ENCODE measurements at regions not wholly inside any gene's neighbourhood (a gene's known extent, or its start where the extent isn't known, plus 50 kb on each side); places are given as distances from the start of the nearest gene placed in this dataset.

- DNase-seq, result peak; percentile 2 to 95 (median 21)
Measured at GRCh38 chr14:106850913-106851825, 1324.8 kb downstream of the TMEM121 start.

DNA sequence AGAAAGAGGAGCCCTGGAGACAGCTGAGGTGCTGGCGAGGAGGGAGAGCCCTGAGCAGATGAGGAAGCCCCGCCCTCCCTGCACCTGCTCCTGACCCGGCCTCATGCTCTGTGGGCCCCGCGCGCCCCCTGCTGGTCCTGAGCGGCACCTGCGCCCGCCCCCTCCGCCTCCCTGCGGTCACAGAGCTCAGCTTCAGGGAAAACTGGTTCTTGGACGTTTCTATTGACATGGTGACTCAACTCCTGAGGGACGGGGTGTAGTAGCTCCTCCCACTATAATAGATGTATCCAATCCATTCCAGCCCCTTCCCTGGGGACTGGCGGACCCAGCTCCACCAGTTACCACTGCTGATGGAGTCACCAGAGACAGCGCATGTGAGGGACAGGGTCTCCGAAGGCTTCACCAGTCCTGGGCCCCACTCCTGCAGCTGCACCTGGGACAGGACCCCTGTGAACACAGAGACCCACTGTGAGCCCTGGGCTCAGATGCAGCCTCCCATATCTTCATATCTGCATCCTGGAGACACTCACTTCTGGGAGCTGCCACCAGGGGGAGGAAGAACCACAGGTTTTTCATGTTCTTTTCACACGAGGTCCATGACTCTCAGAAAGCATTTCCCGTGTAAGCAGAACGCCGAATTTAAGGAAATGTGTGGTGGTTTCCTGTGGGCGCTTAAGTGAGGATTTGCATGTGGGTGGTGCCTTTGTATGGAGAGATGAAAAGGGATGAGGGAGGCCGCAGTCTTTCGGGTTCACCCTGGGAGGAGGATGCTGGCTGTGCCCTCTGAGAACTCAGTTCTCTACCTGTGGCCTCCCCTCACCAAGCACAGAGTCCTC lies 1346.4 kb downstream of the TMEM121 start:
- DNase-seq, result peak; percentile 56 to 87 (median 73)

DNA sequence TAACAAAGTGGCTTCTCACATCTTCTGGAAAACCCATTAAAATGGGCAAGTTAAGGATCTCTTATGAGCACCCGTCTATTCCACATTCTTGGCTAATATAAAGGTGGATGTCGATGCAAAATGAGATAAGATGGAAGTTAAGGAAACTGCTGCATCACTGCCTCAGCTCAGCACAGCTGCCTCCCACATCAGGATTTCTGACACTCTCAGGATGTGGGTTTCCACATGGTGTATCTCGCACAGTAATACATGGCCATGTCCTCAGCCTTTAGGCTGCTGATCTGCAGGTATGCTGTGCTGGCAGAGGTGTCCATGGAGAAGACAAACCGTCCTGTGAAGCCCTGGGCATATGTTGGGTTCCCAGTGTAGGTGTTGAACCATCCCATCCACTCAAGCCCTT lies 1348.0 kb downstream of the TMEM121 start:
- no peak for DNase-seq

DNA sequence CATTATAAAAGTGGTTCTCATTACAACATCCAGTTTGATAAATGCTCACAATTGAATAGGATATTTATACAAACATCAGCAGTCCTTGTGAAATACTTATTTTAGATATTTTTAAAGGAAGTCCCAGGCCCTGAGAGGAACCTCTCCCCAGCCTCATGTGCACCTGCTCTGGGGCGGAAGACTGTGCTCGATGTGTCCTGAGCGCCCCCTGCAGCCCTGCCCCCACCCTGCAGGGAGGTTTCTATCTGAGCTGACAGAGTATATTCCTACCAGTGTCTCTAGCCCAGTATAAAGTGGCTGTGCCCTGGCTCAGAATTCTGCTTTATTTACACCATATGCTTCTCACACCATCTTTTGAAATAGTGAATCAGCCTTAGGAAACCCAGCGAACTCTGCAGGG lies 1349.1 kb downstream of the TMEM121 start:
- peak in 1 of 3 experiments; percentile 40 for DNase-seq

DNA sequence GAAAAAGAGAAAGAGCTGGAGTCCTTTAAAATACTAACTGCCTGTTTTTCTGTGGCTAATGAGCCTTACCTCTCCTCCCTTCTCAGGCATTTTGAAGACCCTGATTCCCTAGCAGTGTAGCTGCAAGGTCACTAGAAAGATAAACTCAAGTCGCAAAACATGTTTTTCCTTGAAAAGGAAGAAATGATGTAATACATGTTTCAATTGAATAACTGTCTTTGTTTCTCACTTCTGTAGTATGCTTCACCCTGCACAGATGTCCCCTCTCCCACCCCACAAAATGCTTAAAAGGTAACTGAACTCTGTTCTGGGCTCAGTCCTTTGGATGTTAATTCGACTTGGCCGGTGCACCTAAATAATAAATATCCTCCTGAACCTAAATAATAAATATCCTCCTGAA lies 1350.3 kb downstream of the TMEM121 start:
- DNase-seq, result no peak

- peak in 1 of 3 experiments; percentile 27 for DNase-seq
Measured at GRCh38 chr14:106877517-106877916, 1351.1 kb downstream of the TMEM121 start.

GRCh38 chr14:106879241-106879640 lies 1352.9 kb downstream of the TMEM121 start:
- DNase-seq, result peak in 1 of 3 experiments; percentile 40

GRCh38 chr14:106883218-106883692 lies 1356.9 kb downstream of the TMEM121 start:
- DNase-seq, result no peak
